Endothelial cell of umbilical vein (primary cell): ENCODE measurements at regions not wholly inside any gene's neighbourhood (a gene's known extent, or its start where the extent isn't known, plus 50 kb on each side); places are given as distances from the start of the nearest gene placed in this dataset.

Experiments used
- BruUV-seq: library from RNA; stranded (reverse); fragments of 400-500 nt; replicated peaks from 2 replicates; lab custom pipeline; 2021; lab: Mats Ljungman, UMichigan
- CTCF ChIA-PET: fragments of 300-600, 350-600 bp; sonication (Branson Sonifier 250); formaldehyde crosslinking; loops from one replicate; lab custom pipeline; 2021; ENCODE audit warnings: antibody characterized with exemption, inconsistent platforms; lab: Charles Lee
- POLR2A ChIA-PET: fragments of 300-600, 350-600 bp; sonication (Branson Sonifier 250); formaldehyde crosslinking; loops from one replicate; lab custom pipeline; 2021; ENCODE audit warnings: antibody characterized with exemption, inconsistent platforms; lab: Charles Lee
- DNase-seq: peaks from one replicate; pipeline ENCODE4 v3.0.0-alpha.2; 2011; ENCODE audit warnings: low read depth, low spot score
- FAIRE-seq: peaks from 2 replicates; lab custom pipeline; 2011; peaks lifted over from hg19 to GRCh38; lab: Jason Lieb, UNC
- H2AFZ ChIP-seq: 2 replicates; pipeline ENCODE4 v1.6.0; 2012; ENCODE audit warnings: low read depth, low read length, control low read depth, inconsistent platforms
- H3K27ac ChIP-seq: 2 replicates; pipeline ENCODE4 v1.5.1; 2011; ENCODE audit warnings: low read depth, mild to moderate bottlenecking, control low read depth, low read length, moderate library complexity; ENCODE audit not compliant: insufficient read depth
- H3K27me3 ChIP-seq, 2 experiments: 2 replicates each; pipeline versions ENCODE4 v1.6.0 to v1.6.1; 2011; ENCODE audit warnings: low read length in 2 of 2, mixed read lengths in 1 of 2; ENCODE audit not compliant: control insufficient read depth in 2 of 2, insufficient read depth in 2 of 2
- H3K36me3 ChIP-seq, 2 experiments: 2 replicates in 1 of 2; 3 replicates in 1 of 2; pipeline ENCODE4 v1.5.1; 2011; ENCODE audit warnings: low read length in 2 of 2, mild to moderate bottlenecking in 1 of 2, moderate library complexity in 1 of 2; ENCODE audit not compliant: control insufficient read depth in 2 of 2, insufficient read depth in 2 of 2; ENCODE audit errors: extremely low read depth in 1 of 2
- H3K4me1 ChIP-seq: 3 replicates; pipeline ENCODE4 v1.5.1; 2011; ENCODE audit warnings: mild to moderate bottlenecking, low read length; ENCODE audit not compliant: control insufficient read depth, insufficient read depth; ENCODE audit errors: extremely low read depth
- H3K4me2 ChIP-seq: 2 replicates; pipeline ENCODE4 v1.6.1; 2011; ENCODE audit warnings: low read length, control low read depth, mixed read lengths; ENCODE audit not compliant: insufficient read depth
- H3K4me3 ChIP-seq, 3 experiments: fragments of 200-600 bp in 1 of 3; sonication (generic), shearing (Covaris generic) in 1 of 3; replicated peaks in 1 of 3; 2 replicates each; pipeline ENCODE4 v1.5.1; 2011 to 2016; ENCODE audit warnings: control low read depth in 3 of 3, low read length in 3 of 3, mild to moderate bottlenecking in 2 of 3, inconsistent platforms in 1 of 3, low read depth in 1 of 3, moderate library complexity in 1 of 3; ENCODE audit not compliant: insufficient read depth in 1 of 3
- H3K79me2 ChIP-seq: 2 replicates; pipeline ENCODE4 v1.6.0; 2012; ENCODE audit warnings: low read length, inconsistent platforms; ENCODE audit not compliant: control insufficient read depth, insufficient read depth
- H3K9ac ChIP-seq: replicated peaks from 2 replicates; pipeline ENCODE3; 2011; ENCODE audit warnings: low read length, control low read depth; ENCODE audit not compliant: insufficient read depth; ENCODE audit errors: extremely low read depth
- H3K9me1 ChIP-seq: replicated peaks from 3 replicates; pipeline ENCODE4 v1.6.0; 2011; ENCODE audit warnings: mild to moderate bottlenecking, low read length; ENCODE audit not compliant: control insufficient read depth, insufficient read depth; ENCODE audit errors: extremely low read depth
- H3K9me3 ChIP-seq: replicated peaks from 2 replicates; pipeline ENCODE4 v1.5.1; 2012; ENCODE audit warnings: low read length, inconsistent platforms; ENCODE audit not compliant: control insufficient read depth, insufficient read depth
- H4K20me1 ChIP-seq: replicated peaks from 2 replicates; pipeline ENCODE3; 2011; ENCODE audit warnings: mild to moderate bottlenecking, low read length; ENCODE audit not compliant: control insufficient read depth, insufficient read depth; ENCODE audit errors: extremely low read depth
- CTCF ChIP-seq, 2 donors: IDR thresholded peaks; 1 replicate in 1 of 2; 2 replicates in 1 of 2; pipeline ENCODE4 v1.5.1; 2011; ENCODE audit warnings: low read length in 2 of 2, mild to moderate bottlenecking in 2 of 2, moderate library complexity in 2 of 2, control low read depth in 1 of 2, inconsistent platforms in 1 of 2, low read depth in 1 of 2; ENCODE audit not compliant: insufficient read depth in 1 of 2; ENCODE audit errors: extremely low read depth in 1 of 2
- EZH2 ChIP-seq: IDR thresholded peaks from 2 replicates; pipeline ENCODE4 v1.6.1; 2012; ENCODE audit warnings: borderline replicate concordance, low read depth, mild to moderate bottlenecking, moderate library complexity, low read length, inconsistent platforms; ENCODE audit not compliant: severe bottlenecking
- JUN ChIP-seq: IDR thresholded peaks from 2 replicates; pipeline ENCODE4 v1.6.1; 2011; ENCODE audit warnings: borderline replicate concordance, low read depth; ENCODE audit not compliant: insufficient read length, insufficient read depth
- MAX ChIP-seq: IDR thresholded peaks from 2 replicates; pipeline ENCODE4 v1.6.1; 2011; ENCODE audit not compliant: insufficient read depth, insufficient read length
- MYC ChIP-seq: IDR thresholded peaks from one replicate; pipeline ENCODE4 v1.6.1; 2011; ENCODE audit warnings: mild to moderate bottlenecking, low read depth, low read length
- POLR2A ChIP-seq: IDR thresholded peaks from 2 replicates; pipeline ENCODE4 v1.6.1; 2012; ENCODE audit warnings: low read depth, mild to moderate bottlenecking, control low read depth, low read length
- POLR2AphosphoS5 ChIP-seq: IDR thresholded peaks from 2 replicates; pipeline ENCODE4 v1.6.1; 2012; ENCODE audit warnings: low read depth, mild to moderate bottlenecking, control low read depth, low read length, moderate library complexity; ENCODE audit not compliant: insufficient read depth
- dilution Hi-C: fragments of 300-500 bp; cut with MboI; formaldehyde crosslinking; loops from one replicate; pipeline ENCODE4 v1.15.0; 2019; ENCODE audit warnings: low sequenced_read_pairs; ENCODE audit not compliant: extremely low pct_ligation_motif_present
- intact Hi-C: fragments of 100-400 bp; cut with micrococcal nuclease; formaldehyde crosslinking; loops from one replicate; pipeline ENCODE4 v1.10.0; 2022

DNA sequence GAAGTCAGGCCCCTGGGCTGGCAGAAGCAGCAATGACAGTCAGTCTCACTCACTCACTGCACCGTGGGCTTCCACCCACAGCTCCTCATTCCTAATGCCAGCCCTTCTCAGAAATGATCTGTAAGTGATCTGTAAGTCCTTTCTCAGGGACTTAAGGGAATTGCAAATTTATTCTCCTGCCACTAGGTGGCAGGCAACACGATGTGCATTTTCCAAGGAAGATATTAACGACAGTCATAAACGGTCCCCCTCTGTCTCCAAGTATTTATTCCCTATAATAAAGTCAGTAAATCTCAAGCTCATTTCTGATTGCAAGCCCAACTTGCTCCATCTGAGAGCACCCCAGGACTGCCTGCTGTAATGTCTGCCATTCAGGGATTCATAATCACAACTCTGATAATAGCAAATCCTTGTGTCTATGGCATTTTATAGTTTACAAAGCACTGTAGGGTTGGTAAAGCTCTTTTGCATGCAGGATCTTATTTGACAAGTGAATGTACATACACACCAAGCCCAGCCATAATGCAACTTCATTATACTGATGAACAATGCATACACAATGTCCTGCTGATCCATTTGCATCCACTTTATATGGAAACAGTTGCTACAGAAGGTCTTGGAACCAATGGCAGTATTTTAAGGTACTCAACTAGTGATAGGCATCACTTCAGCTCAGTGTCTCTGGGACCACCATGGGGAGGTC, 380.5 kb upstream of the CAMK1G start:
- Histone ChIP-seq H3K27me3 (peaks cover 6% of the 10 kb centered on the region in 2 experiments), H2AFZ (no peak overlapping the region), H3K4me3 (no peak overlapping the region), H3K27ac (no peak overlapping the region), H3K4me2 (no peak overlapping the region), H3K36me3 (no peaks in the 10 kb centered on the region), H3K9me1 (no peaks in the 10 kb centered on the region), H3K4me1 (no peaks in the 10 kb centered on the region), H3K79me2 (no peaks in the 10 kb centered on the region), H3K9ac (no peak overlapping the region), H3K9me3 (no peaks in the 10 kb centered on the region), H4K20me1 (no peaks in the 10 kb centered on the region)
- POLR2A ChIA-PET = interaction anchor here (0.6 kb wide), 1 partner anchor 363 kb away, joined by 3 read pairs; no protein-coding TSS in a partner anchor
- DNase-seq (peak; percentile 37), FAIRE-seq (peak; percentile 55)
- BruUV-seq = no TSS peak
- intact Hi-C loops = loop anchor here (1.0 to 10.0 kb wide), 3 partner anchors 149 to 958 kb away; partner anchors contain the start of gene PLXNA2
- CTCF ChIA-PET = interaction anchor here (0.7 to 3.7 kb wide), 14 partner anchors 9 to 551 kb away, joined by 3 to 46 read pairs (median 3); no protein-coding TSS in a partner anchor
- TF ChIP-seq CTCF (IDR thresholded peaks at IDR 0.05; ENCODE audit: extremely low read depth in 1 of 2, insufficient read depth in 1 of 2, low read depth in 1 of 2, low read length in 2 of 2) (peak; percentile 63 to 66), JUN (no peak)
- dilution Hi-C loops = no loop called here

- no peak overlapping the region for H3K27ac ChIP-seq
- no peaks in the 10 kb centered on the region for H3K79me2 ChIP-seq
- H2AFZ ChIP-seq = no peak overlapping the region
- no peaks in the 10 kb centered on the region for H4K20me1 ChIP-seq
- no peaks in the 10 kb centered on the region for H3K36me3 ChIP-seq
- no peak for DNase-seq
- no peaks in the 10 kb centered on the region for H3K4me1 ChIP-seq
- no peaks in the 10 kb centered on the region for H3K9me1 ChIP-seq
- H3K4me3 ChIP-seq = no peak overlapping the region
- CTCF ChIA-PET = interaction anchor here (0.7 to 3.7 kb wide), 8 partner anchors 8 to 551 kb away, joined by 3 to 46 read pairs (median 3); no protein-coding TSS in a partner anchor
- POLR2A ChIA-PET = no interaction called here
- dilution Hi-C loops (no loop called here), intact Hi-C loops (loop anchor here (5.0 to 10.0 kb wide), 2 partner anchors 149 to 959 kb away; partner anchors contain the start of gene PLXNA2)
- no peaks in the 10 kb centered on the region for H3K9me3 ChIP-seq
- BruUV-seq = no TSS peak
- peaks cover 9 to 11% of the 10 kb centered on the region in 2 experiments for H3K27me3 ChIP-seq
- H3K9ac ChIP-seq = no peak overlapping the region
- TF ChIP-seq POLR2A = no peak
- no peak for TF ChIP-seq CTCF (IDR thresholded peaks at IDR 0.05; ENCODE audit: extremely low read depth in 1 of 2, insufficient read depth in 1 of 2, low read depth in 1 of 2, low read length in 2 of 2)
- TF ChIP-seq POLR2AphosphoS5 = no peak
- TF ChIP-seq MAX = no peak
- TF ChIP-seq EZH2 = no peak
- no peak for TF ChIP-seq MYC
- FAIRE-seq = no peak
- no peak overlapping the region for H3K4me2 ChIP-seq
These were observed 380.0 kb upstream of the CAMK1G start for GRCh38 chr1:209203533-209203895.
